BLaER1 (cell line): ENCODE measurements at regions not wholly inside any gene's neighbourhood (a gene's known extent, or its start where the extent isn't known, plus 50 kb on each side); places are given as distances from the start of the nearest gene placed in this dataset.

ENCODE experiments used
- H3K27ac ChIP-seq: shearing (Covaris generic); formaldehyde crosslinking; 2 replicates; pipeline ENCODE4 v1.8.1; 2022
- H3K27me3 ChIP-seq: shearing (Covaris generic); formaldehyde crosslinking; 2 replicates; pipeline ENCODE4 v1.8.1; 2022
- H3K36me3 ChIP-seq: shearing (Covaris generic); formaldehyde crosslinking; 2 replicates; pipeline ENCODE4 v1.8.1; 2022
- H3K4me1 ChIP-seq: shearing (Covaris generic); formaldehyde crosslinking; 2 replicates; pipeline ENCODE4 v1.8.1; 2022
- H3K4me2 ChIP-seq: shearing (Covaris generic); formaldehyde crosslinking; 2 replicates; pipeline ENCODE4 v1.8.1; 2022
- H3K4me3 ChIP-seq: shearing (Covaris generic); formaldehyde crosslinking; 2 replicates; pipeline ENCODE4 v1.8.1; 2022
- H3K9ac ChIP-seq: shearing (Covaris generic); formaldehyde crosslinking; 2 replicates; pipeline ENCODE4 v1.8.1; 2022
- H3K9me3 ChIP-seq: shearing (Covaris generic); formaldehyde crosslinking; 2 replicates; pipeline ENCODE4 v1.8.1; 2022
- H4K20me1 ChIP-seq: shearing (Covaris generic); formaldehyde crosslinking; 2 replicates; pipeline ENCODE4 v1.8.1; 2022
- Cebpa-rat ChIP-seq: shearing (Covaris generic); IDR thresholded peaks from 2 replicates; pipeline ENCODE4 v1.8.1; 2022

DNA sequence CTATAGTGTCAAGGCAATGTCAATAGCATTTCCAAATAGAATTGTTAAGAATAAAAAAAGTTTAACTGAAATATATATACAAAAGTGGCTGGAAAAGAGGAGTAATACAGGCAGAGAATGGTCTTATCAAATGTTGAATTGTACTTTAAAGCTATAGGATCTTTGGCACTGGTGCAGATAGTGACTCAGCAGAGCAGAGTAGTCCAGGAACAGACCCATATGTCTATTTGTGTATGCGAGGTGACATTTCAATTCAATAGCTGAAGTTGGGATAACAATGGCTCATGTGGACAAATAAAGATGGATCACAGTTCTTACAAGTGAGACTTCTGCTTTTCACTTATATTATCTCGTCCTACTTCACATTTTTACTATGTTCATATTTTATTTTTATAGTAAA is 543.0 kb upstream of the B3GALT2 start:
- no peak overlapping the region for H3K9ac ChIP-seq
- H3K9me3 ChIP-seq = no peaks in the 10 kb centered on the region
- no peak for TF ChIP-seq Cebpa-rat
- no peak overlapping the region for H3K4me2 ChIP-seq
- H3K4me1 ChIP-seq = no peaks in the 10 kb centered on the region
- H3K4me3 ChIP-seq = no peak overlapping the region
- H3K36me3 ChIP-seq = no peaks in the 10 kb centered on the region
- H3K27me3 ChIP-seq = no peaks in the 10 kb centered on the region
- H3K27ac ChIP-seq = no peak overlapping the region
- H4K20me1 ChIP-seq = no peaks in the 10 kb centered on the region

GRCh38 chr1:193727850-193728249 is 541.4 kb upstream of the B3GALT2 start:
- Histone ChIP-seq H3K9ac (no peak overlapping the region), H3K4me2 (no peak overlapping the region), H3K9me3 (no peaks in the 10 kb centered on the region), H3K36me3 (no peaks in the 10 kb centered on the region), H3K27ac (no peak overlapping the region), H3K27me3 (no peaks in the 10 kb centered on the region), H3K4me3 (no peak overlapping the region), H4K20me1 (no peaks in the 10 kb centered on the region), H3K4me1 (no peaks in the 10 kb centered on the region)
- no peak for TF ChIP-seq Cebpa-rat

DNA sequence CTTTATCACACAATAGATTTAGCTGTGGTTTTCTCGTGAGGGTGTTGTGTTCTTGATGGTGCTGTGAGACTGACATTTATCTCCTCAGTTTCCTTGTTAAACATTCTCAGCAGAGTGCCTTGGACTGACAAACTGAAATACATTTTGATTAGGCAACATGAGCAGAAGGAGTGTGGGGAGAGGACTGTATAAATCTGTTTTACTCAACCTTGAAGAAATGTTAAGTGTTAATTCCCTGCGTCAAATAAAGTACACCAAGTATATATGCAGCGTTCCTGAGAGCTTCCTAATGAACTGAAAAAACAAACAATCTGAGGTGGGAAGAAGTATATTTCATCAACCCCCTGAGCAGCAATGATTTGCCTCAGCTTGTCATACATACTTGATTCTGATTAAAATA is 540.3 kb upstream of the B3GALT2 start:
- Histone ChIP-seq H3K4me3 (no peak overlapping the region), H3K27ac (no peak overlapping the region), H3K9me3 (no peaks in the 10 kb centered on the region), H3K9ac (no peak overlapping the region), H3K4me1 (no peaks in the 10 kb centered on the region), H3K4me2 (no peak overlapping the region), H3K36me3 (no peaks in the 10 kb centered on the region), H3K27me3 (no peaks in the 10 kb centered on the region), H4K20me1 (no peaks in the 10 kb centered on the region)
- TF ChIP-seq Cebpa-rat = no peak

GRCh38 chr1:193712392-193712791 is 526.0 kb upstream of the B3GALT2 start:
- H3K27me3 ChIP-seq = no peaks in the 10 kb centered on the region
- no peaks in the 10 kb centered on the region for H3K36me3 ChIP-seq
- H3K4me1 ChIP-seq = no peaks in the 10 kb centered on the region
- no peaks in the 10 kb centered on the region for H3K9me3 ChIP-seq
- no peak overlapping the region for H3K9ac ChIP-seq
- no peak overlapping the region for H3K27ac ChIP-seq
- TF ChIP-seq Cebpa-rat = no peak
- no peak overlapping the region for H3K4me2 ChIP-seq
- H3K4me3 ChIP-seq = no peak overlapping the region
- H4K20me1 ChIP-seq = no peaks in the 10 kb centered on the region

- Histone ChIP-seq H3K4me2 (no peak overlapping the region), H3K36me3 (no peaks in the 10 kb centered on the region), H4K20me1 (no peaks in the 10 kb centered on the region), H3K9ac (no peak overlapping the region), H3K9me3 (no peaks in the 10 kb centered on the region), H3K27me3 (no peaks in the 10 kb centered on the region), H3K27ac (no peak overlapping the region), H3K4me1 (no peaks in the 10 kb centered on the region), H3K4me3 (no peak overlapping the region)
- TF ChIP-seq Cebpa-rat = no peak
Observed at GRCh38 chr1:193709607-193710006, 523.2 kb upstream of the B3GALT2 start.

- no peak; the same call in 1 of the 2 replicates for TF ChIP-seq Cebpa-rat
- Histone ChIP-seq H3K9ac (no peak overlapping the region), H4K20me1 (no peaks in the 10 kb centered on the region), H3K4me3 (no peak overlapping the region), H3K4me2 (no peak overlapping the region), H3K27ac (no peak overlapping the region), H3K9me3 (no peaks in the 10 kb centered on the region), H3K4me1 (no peaks in the 10 kb centered on the region), H3K36me3 (no peaks in the 10 kb centered on the region), H3K27me3 (no peaks in the 10 kb centered on the region)
Observed at GRCh38 chr1:193707271-193708021, 521.0 kb upstream of the B3GALT2 start.

DNA sequence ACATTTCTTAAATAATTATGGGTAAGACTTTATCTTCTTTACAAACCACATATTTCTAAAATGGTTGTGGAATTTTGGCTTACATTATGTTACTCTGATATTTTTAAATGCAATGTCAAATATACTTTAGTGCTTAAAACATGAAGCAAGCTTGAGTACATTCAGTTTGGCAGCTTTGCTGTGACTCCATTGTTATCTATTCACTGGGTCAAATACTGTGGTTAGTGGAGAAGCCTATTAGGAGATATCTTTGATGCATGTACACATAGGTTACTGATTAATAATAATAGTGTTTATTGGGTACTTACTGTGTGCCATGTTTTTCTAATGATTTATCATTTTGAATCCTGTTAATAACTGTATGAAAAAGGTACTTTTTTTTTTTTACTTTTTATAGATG is 520.4 kb upstream of the B3GALT2 start:
- H3K9me3 ChIP-seq = no peaks in the 10 kb centered on the region
- no peak for TF ChIP-seq Cebpa-rat
- H3K4me2 ChIP-seq = no peak overlapping the region
- no peaks in the 10 kb centered on the region for H3K4me1 ChIP-seq
- no peak overlapping the region for H3K27ac ChIP-seq
- H4K20me1 ChIP-seq = no peaks in the 10 kb centered on the region
- H3K9ac ChIP-seq = no peak overlapping the region
- no peaks in the 10 kb centered on the region for H3K36me3 ChIP-seq
- no peak overlapping the region for H3K4me3 ChIP-seq
- H3K27me3 ChIP-seq = no peaks in the 10 kb centered on the region

- Histone ChIP-seq H3K4me3 (no peak overlapping the region), H3K27ac (no peak overlapping the region), H3K9me3 (no peaks in the 10 kb centered on the region), H3K4me1 (no peaks in the 10 kb centered on the region), H3K36me3 (no peaks in the 10 kb centered on the region), H4K20me1 (no peaks in the 10 kb centered on the region), H3K9ac (no peak overlapping the region), H3K27me3 (no peaks in the 10 kb centered on the region), H3K4me2 (no peak overlapping the region)
- TF ChIP-seq Cebpa-rat = no peak
Observed at GRCh38 chr1:193705554-193705981, 519.2 kb upstream of the B3GALT2 start.

GRCh38 chr1:193703655-193704054 is 517.2 kb upstream of the B3GALT2 start:
- TF ChIP-seq Cebpa-rat = no peak
- no peaks in the 10 kb centered on the region for H3K4me1 ChIP-seq
- no peaks in the 10 kb centered on the region for H3K9me3 ChIP-seq
- H3K27ac ChIP-seq = no peak overlapping the region
- no peaks in the 10 kb centered on the region for H3K36me3 ChIP-seq
- H4K20me1 ChIP-seq = no peaks in the 10 kb centered on the region
- H3K4me3 ChIP-seq = no peak overlapping the region
- no peaks in the 10 kb centered on the region for H3K27me3 ChIP-seq
- no peak overlapping the region for H3K4me2 ChIP-seq
- H3K9ac ChIP-seq = no peak overlapping the region

DNA sequence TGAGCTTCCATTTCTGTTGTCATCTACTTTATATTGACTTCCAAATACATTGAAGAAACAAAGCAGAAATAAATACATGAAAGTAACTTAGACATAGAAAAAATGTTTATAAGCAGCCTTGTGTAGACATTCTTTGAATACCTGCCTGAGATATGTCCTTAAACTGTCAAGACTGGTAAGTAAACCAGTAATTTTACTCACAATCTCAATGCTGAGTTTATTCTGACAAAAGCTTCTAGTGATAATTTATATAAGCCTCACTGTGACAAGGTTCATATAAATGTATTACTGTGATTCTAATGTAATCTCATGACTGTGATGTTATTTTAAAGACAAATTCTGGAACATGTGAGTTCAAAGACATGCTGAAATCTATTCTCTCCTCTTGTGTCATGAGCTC is 516.7 kb upstream of the B3GALT2 start:
- Histone ChIP-seq H4K20me1 (no peaks in the 10 kb centered on the region), H3K36me3 (no peaks in the 10 kb centered on the region), H3K27me3 (no peaks in the 10 kb centered on the region), H3K27ac (no peak overlapping the region), H3K9me3 (no peaks in the 10 kb centered on the region), H3K9ac (no peak overlapping the region), H3K4me1 (no peaks in the 10 kb centered on the region), H3K4me2 (no peak overlapping the region), H3K4me3 (no peak overlapping the region)
- no peak for TF ChIP-seq Cebpa-rat

GRCh38 chr1:193701759-193702158 is 515.3 kb upstream of the B3GALT2 start:
- no peaks in the 10 kb centered on the region for H4K20me1 ChIP-seq
- H3K36me3 ChIP-seq = no peaks in the 10 kb centered on the region
- no peaks in the 10 kb centered on the region for H3K27me3 ChIP-seq
- H3K4me3 ChIP-seq = no peak overlapping the region
- H3K9ac ChIP-seq = no peak overlapping the region
- no peaks in the 10 kb centered on the region for H3K9me3 ChIP-seq
- no peak for TF ChIP-seq Cebpa-rat
- no peak overlapping the region for H3K4me2 ChIP-seq
- H3K27ac ChIP-seq = no peak overlapping the region
- H3K4me1 ChIP-seq = no peaks in the 10 kb centered on the region
